Stomach (tissue), 8 donors: ENCODE measurements at regions not wholly inside any gene's neighbourhood (a gene's known extent, or its start where the extent isn't known, plus 50 kb on each side); places are given as distances from the start of the nearest gene placed in this dataset.

ENCODE experiments used
- DNase-seq, 2 donors: peaks; one replicate each; pipeline versions ENCODE4 v3.0.0 to v3.0.0-alpha.2; 2013 to 2019
- H3K27ac ChIP-seq, 5 donors: fragments of 200-600 bp in 4 of 5; sonication (generic) in 4 of 5; one replicate each; pipeline ENCODE4 v1.5.1; 2013 to 2019; ENCODE audit warnings: mild to moderate bottlenecking in 1 of 5, moderate library complexity in 1 of 5
- H3K27me3 ChIP-seq, 3 donors: fragments of 200-600 bp; sonication (generic); one replicate each; pipeline ENCODE4 v1.5.1; 2017 to 2019; ENCODE audit warnings: mixed run types in 1 of 3
- H3K36me3 ChIP-seq, 4 donors: fragments of 200-600 bp; sonication (generic); 1 replicate in 3 of 4; 2 replicates in 1 of 4; pipeline ENCODE4 v1.5.1; 2016 to 2019
- H3K4me1 ChIP-seq, 4 donors: fragments of 200-600 bp; sonication (generic); one replicate each; pipeline ENCODE4 v1.5.1; 2016 to 2019
- H3K4me3 ChIP-seq, 4 donors: fragments of 200-600 bp; sonication (generic) in 3 of 4; one replicate each; pipeline ENCODE4 v1.5.1; 2016 to 2019; ENCODE audit warnings: mild to moderate bottlenecking in 1 of 4
- H3K9me3 ChIP-seq, 4 donors: fragments of 200-600 bp; sonication (generic); one replicate each; pipeline ENCODE4 v1.5.1; 2016 to 2019
- EP300 ChIP-seq: sonication (generic); formaldehyde crosslinking; IDR thresholded peaks from one replicate; pipeline ENCODE4 v1.6.1; 2017; ENCODE audit warnings: antibody characterized with exemption
- POLR2A ChIP-seq, 4 donors: fragments of 450-650 bp; IDR thresholded peaks; one replicate each; pipeline ENCODE4 v1.6.1; 2016; ENCODE audit warnings: antibody characterized with exemption in 4 of 4, control low read depth in 2 of 4, mild to moderate bottlenecking in 1 of 4, moderate library complexity in 1 of 4
- POLR2AphosphoS5 ChIP-seq, 3 donors: sonication (generic); formaldehyde crosslinking; IDR thresholded peaks; one replicate each; pipeline ENCODE4 v1.6.1; 2016; ENCODE audit warnings: antibody characterized with exemption in 3 of 3
- WGBS, 5 donors: extraction: QIAGEN DNeasy Blood & Tissue Kit in 3 of 5; methylation state at CpG; one replicate each; pipeline versions ENCODE4 v1.1.5 to v1.1.7; 2013 to 2018; 5-methylcytosine and 5-hydroxymethylcytosine counted together
- intact Hi-C: fragments of 100-400 bp; cut with DNase I; formaldehyde crosslinking; loops from one replicate; pipeline ENCODE4 v1.15.1; 2023; ENCODE audit warnings: low total_unique reads
- TF ChIP-seq, protein P1 (sequence below), 7 experiments: fragments of 450-650 bp in 4 of 7; fragments of 200-600 bp in 3 of 7; sonication (generic) in 3 of 7; IDR thresholded peaks; one replicate each; pipeline ENCODE4 v1.5.1; 2016 to 2019; ENCODE audit warnings: antibody characterized with exemption in 7 of 7, control low read depth in 2 of 7, mild to moderate bottlenecking in 1 of 7
- donor health status: healthy with polysubstance abuse.
- donor health status: Bipolar disorder and iron deficiency.
- donor health status: healthy.

DNA sequence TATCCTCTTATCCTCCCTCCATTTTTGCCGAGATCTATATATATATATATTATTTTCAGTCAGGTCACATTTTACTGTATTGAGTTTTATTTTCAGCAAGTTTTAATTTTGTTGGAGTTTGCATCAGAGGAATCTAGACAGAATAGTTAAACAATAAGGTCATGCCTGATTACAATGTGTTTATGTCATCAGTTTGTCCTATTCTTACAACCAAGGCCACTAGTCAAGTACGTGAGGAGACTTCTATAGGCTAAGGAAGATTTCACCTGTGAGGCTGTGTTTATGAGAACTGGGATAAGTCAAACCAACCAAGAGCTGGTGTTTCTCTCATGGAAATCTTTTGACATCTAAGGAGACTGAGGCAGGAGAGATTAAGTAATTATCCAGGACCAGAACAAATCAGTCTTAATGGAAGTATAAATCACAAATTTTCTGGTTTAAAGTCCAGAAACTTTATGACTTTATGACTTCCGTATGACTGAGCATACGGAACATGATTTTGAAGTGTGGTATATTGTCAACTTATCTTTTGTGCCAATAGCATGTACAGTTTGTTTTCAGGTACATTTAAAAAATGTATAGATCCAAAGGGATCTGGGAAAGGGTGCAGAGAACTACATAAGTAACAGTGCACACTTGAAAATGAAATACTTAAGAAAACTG, 100.0 kb upstream of the DTNA start:
- Histone ChIP-seq H3K27me3 (no peaks in the 10 kb centered on the region), H3K27ac (no peak overlapping the region), H3K4me3 (no peak overlapping the region), H3K9me3 (no peaks in the 10 kb centered on the region), H3K36me3 (no peaks in the 10 kb centered on the region), H3K4me1 (peaks cover 0 to 6% (median 0%) of the 10 kb centered on the region in 4 donors)
- no peak for DNase-seq
- intact Hi-C loops = no loop called here
- TF ChIP-seq EP300 (no peak), POLR2AphosphoS5 (IDR thresholded peaks at IDR 0.05) (no peak), POLR2A (IDR thresholded peaks at IDR 0.05) (no peak)
- TF ChIP-seq, protein P1, sequence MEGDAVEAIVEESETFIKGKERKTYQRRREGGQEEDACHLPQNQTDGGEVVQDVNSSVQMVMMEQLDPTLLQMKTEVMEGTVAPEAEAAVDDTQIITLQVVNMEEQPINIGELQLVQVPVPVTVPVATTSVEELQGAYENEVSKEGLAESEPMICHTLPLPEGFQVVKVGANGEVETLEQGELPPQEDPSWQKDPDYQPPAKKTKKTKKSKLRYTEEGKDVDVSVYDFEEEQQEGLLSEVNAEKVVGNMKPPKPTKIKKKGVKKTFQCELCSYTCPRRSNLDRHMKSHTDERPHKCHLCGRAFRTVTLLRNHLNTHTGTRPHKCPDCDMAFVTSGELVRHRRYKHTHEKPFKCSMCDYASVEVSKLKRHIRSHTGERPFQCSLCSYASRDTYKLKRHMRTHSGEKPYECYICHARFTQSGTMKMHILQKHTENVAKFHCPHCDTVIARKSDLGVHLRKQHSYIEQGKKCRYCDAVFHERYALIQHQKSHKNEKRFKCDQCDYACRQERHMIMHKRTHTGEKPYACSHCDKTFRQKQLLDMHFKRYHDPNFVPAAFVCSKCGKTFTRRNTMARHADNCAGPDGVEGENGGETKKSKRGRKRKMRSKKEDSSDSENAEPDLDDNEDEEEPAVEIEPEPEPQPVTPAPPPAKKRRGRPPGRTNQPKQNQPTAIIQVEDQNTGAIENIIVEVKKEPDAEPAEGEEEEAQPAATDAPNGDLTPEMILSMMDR (IDR thresholded peaks at IDR 0.05) = no peak
- WGBS, 5 donors = 86 to 92% (median 89%) methylated on average over 4 of the region's 4 CpGs

DNA sequence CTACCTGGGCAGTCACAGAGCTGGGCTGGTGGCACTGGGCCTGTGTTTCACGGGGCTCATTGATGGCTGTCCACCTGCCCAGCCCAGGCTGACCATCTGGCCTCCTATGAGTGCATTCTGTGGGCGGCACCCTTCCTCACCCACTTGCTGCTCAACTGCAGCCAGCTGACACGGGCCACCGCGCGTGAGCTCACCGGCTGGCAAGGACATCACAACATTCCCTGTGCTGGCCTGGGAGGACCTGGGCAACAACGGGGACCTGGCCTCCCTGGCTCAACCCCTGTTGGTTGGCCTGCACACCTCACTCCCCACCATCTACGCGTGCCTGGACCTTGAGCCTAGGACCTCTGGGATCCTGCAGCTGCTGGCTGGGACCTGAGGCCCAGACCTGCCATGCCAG, 98.2 kb upstream of the DTNA start:
- WGBS, 5 donors = 91 to 94% (median 93%) methylated on average over 6 to 10 of the region's 10 CpGs
- no peaks in the 10 kb centered on the region for H3K4me1 ChIP-seq
- no peak overlapping the region for H3K4me3 ChIP-seq
- H3K36me3 ChIP-seq = no peaks in the 10 kb centered on the region
- H3K9me3 ChIP-seq = no peaks in the 10 kb centered on the region
- no peak for DNase-seq
- H3K27me3 ChIP-seq = no peaks in the 10 kb centered on the region
- TF ChIP-seq, protein P1 (IDR thresholded peaks at IDR 0.05) = no peak
- intact Hi-C loops = no loop called here
- H3K27ac ChIP-seq = no peak overlapping the region

DNA sequence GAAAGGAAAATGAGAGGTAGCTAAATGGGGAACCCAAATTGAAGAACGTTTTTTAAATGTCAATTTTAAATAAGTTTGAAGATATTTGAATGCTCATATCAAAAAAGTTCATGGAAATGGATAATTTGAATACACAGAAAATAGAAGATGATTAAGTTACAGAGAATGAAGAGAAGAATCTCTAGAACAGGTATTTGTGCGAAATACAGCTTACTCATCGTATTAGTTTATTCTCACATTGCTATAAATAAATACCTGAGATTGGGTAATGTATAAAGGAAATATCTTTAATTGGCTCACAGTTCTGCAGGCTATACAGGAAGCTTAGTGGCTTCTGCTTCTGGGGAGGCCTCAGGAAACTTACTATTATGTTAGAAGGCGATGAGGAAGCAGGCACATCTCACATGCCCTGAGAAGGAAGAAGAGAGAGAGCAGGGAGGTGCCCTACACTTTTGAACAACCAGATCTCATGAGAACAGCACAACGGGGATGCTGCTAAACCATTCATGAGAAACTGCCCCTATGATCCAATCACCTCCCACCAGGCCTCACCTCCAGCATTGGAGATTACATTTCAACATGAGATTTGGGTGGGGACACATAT, 89.7 kb upstream of the DTNA start:
- Histone ChIP-seq H3K27me3 (no peaks in the 10 kb centered on the region), H3K27ac (no peak overlapping the region), H3K9me3 (peaks cover 0 to 6% (median 0%) of the 10 kb centered on the region in 4 donors), H3K4me1 (no peaks in the 10 kb centered on the region), H3K4me3 (no peak overlapping the region), H3K36me3 (no peaks in the 10 kb centered on the region)
- 76 to 84% (median 81%) methylated on average over 5 of the region's 5 CpGs for WGBS, 5 donors
- no peak for DNase-seq
- TF ChIP-seq POLR2AphosphoS5 (IDR thresholded peaks at IDR 0.05) = no peak
- no peak for TF ChIP-seq EP300
- TF ChIP-seq, protein P1 (IDR thresholded peaks at IDR 0.05) = no peak
- no peak for TF ChIP-seq POLR2A (IDR thresholded peaks at IDR 0.05)
- intact Hi-C loops = no loop called here

DNA sequence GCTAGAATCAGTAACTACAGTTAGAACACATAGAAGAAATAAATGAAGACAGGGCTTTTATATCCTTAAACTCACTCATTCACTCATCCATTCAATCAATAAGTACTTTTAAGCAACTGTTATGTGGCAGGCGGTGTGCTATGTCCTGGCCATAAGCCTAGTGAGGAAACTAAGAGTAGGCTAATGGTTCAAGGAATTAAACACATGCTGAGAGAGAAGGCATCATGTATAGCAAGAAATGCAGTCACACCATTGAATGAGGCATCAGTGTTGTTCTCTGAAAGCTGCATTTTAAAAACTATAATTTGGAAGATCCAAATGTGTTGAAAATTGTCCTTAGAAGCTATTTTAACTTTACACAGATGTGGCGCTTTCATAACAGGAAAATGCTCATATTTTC, 86.5 kb upstream of the DTNA start:
- DNase-seq = no peak
- 82 to 97% (median 89%) methylated on average over 2 of the region's 2 CpGs for WGBS, 5 donors
- TF ChIP-seq, protein P1 (IDR thresholded peaks at IDR 0.05) = no peak
- no peak for TF ChIP-seq POLR2AphosphoS5 (IDR thresholded peaks at IDR 0.05)
- no peak for TF ChIP-seq EP300
- TF ChIP-seq POLR2A (IDR thresholded peaks at IDR 0.05) = no peak
- Histone ChIP-seq H3K9me3 (peaks cover 0 to 6% (median 0%) of the 10 kb centered on the region in 4 donors), H3K4me3 (no peak overlapping the region), H3K27me3 (no peaks in the 10 kb centered on the region), H3K4me1 (no peaks in the 10 kb centered on the region), H3K36me3 (no peaks in the 10 kb centered on the region), H3K27ac (no peak overlapping the region)
- intact Hi-C loops = no loop called here
